Uterus (tissue), 2 donors: ENCODE measurements at regions not wholly inside any gene's neighbourhood (a gene's known extent, or its start where the extent isn't known, plus 50 kb on each side); places are given as distances from the start of the nearest gene placed in this dataset.

Experiments
- POLR2A ChIP-seq, 2 donors: fragments of 450-650 bp; IDR thresholded peaks; one replicate each; pipeline ENCODE4 v1.6.1; 2016; ENCODE audit warnings: antibody characterized with exemption in 2 of 2, mild to moderate bottlenecking in 1 of 2, moderate library complexity in 1 of 2
- TF ChIP-seq, protein P1 (sequence below), 4 experiments: fragments of 200-600 bp in 2 of 4; fragments of 450-650 bp in 2 of 4; sonication (generic) in 2 of 4; IDR thresholded peaks; one replicate each; pipeline ENCODE4 v1.5.1; 2016 to 2019; ENCODE audit warnings: antibody characterized with exemption in 4 of 4, mild to moderate bottlenecking in 2 of 4, moderate library complexity in 1 of 4

DNA sequence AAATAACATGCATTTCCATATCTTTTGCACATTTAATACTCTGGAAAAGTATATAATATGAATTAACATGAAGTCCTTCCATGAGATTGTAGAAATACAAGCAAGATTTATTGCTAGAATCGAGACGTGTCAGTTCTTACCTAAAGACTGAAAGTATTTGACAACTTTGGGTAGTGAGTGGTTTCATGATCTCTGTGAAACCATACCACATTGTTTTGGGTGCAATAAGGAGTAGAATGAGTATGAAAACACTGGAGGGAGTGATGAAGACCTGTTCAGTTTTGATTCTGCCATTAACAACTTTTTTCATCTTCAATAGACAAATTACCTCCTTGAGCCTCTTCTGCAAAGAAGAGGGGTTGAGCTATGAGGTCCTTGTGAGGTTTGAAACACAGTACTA lies 133.7 kb downstream of the NUDT12 start:
- TF ChIP-seq, protein P1, sequence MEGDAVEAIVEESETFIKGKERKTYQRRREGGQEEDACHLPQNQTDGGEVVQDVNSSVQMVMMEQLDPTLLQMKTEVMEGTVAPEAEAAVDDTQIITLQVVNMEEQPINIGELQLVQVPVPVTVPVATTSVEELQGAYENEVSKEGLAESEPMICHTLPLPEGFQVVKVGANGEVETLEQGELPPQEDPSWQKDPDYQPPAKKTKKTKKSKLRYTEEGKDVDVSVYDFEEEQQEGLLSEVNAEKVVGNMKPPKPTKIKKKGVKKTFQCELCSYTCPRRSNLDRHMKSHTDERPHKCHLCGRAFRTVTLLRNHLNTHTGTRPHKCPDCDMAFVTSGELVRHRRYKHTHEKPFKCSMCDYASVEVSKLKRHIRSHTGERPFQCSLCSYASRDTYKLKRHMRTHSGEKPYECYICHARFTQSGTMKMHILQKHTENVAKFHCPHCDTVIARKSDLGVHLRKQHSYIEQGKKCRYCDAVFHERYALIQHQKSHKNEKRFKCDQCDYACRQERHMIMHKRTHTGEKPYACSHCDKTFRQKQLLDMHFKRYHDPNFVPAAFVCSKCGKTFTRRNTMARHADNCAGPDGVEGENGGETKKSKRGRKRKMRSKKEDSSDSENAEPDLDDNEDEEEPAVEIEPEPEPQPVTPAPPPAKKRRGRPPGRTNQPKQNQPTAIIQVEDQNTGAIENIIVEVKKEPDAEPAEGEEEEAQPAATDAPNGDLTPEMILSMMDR (IDR thresholded peaks at IDR 0.05), result no peak
- TF ChIP-seq POLR2A (IDR thresholded peaks at IDR 0.05), result no peak
